ENCODE measurements at regions not wholly inside any gene's neighbourhood (a gene's known extent, or its start where the extent isn't known, plus 50 kb on each side); places are given as distances from the start of the nearest gene placed in this dataset.

- TF ChIP-seq HINFP (tag; conservative IDR thresholded peaks at IDR 0.05; ENCODE audit: low read depth) (no peak), ZNF212 (CRISPR knock-in tag; IDR thresholded peaks at IDR 0.05) (no peak), ZNF140 (CRISPR knock-in tag; IDR thresholded peaks at IDR 0.05) (no peak), MBD1 (CRISPR knock-in tag; IDR thresholded peaks at IDR 0.05) (no peak), ZNF311 (CRISPR knock-in tag; IDR thresholded peaks at IDR 0.05) (no peak), CHD1 (IDR thresholded peaks at IDR 0.05; ENCODE audit: low read length) (no peak), POLR2H (tag; IDR thresholded peaks at IDR 0.05; ENCODE audit: low read depth) (no peak), ZNF277 (CRISPR knock-in tag; IDR thresholded peaks at IDR 0.05; ENCODE audit: borderline replicate concordance) (no peak), ATF3 (IDR thresholded peaks at IDR 0.05) (no peak), ATF3 (CRISPR knock-in tag; conservative IDR thresholded peaks at IDR 0.05) (no peak)
Measured at GRCh38 chr5:63081402-63081801, 502.8 kb downstream of the LRRC70 start (continued).

Data from K562 (cell line).